Activated naive CD4-positive, alpha-beta T cell treated with anti-CD3 and anti-CD28 coated beads, Interleukin-2, amount 10 ng/mL, durations not matched to agents 7 days and 5 days (primary cell): ENCODE measurements at regions not wholly inside any gene's neighbourhood (a gene's known extent, or its start where the extent isn't known, plus 50 kb on each side); places are given as distances from the start of the nearest gene placed in this dataset.

ENCODE experiments used
- CTCF ChIA-PET: fragments of 350-600 bp; sonication (Branson Sonifier 250); formaldehyde crosslinking; loops from one replicate; lab custom pipeline; 2021; ENCODE audit warnings: antibody characterized with exemption; lab: Charles Lee
- DNase-seq: peaks from one replicate; pipeline ENCODE4 v3.0.0-alpha.2; 2020
- H3K27ac Mint-ChIP-seq: one replicate; pipeline ENCODE4 v1.8.0; 2021; ENCODE audit warnings: mild to moderate bottlenecking, moderate library complexity, mixed read lengths
- H3K27me3 Mint-ChIP-seq: one replicate; pipeline ENCODE4 v1.8.0; 2021; ENCODE audit warnings: mild to moderate bottlenecking, mixed read lengths
- H3K36me3 Mint-ChIP-seq: one replicate; pipeline ENCODE4 v1.8.0; 2021; ENCODE audit warnings: mixed read lengths
- H3K4me1 Mint-ChIP-seq: one replicate; pipeline ENCODE4 v1.8.0; 2021; ENCODE audit warnings: mixed read lengths
- H3K4me3 Mint-ChIP-seq: one replicate; pipeline ENCODE4 v1.8.0; 2021; ENCODE audit warnings: mild to moderate bottlenecking, moderate library complexity, mixed read lengths
- H3K9me3 Mint-ChIP-seq: one replicate; pipeline ENCODE4 v1.8.0; 2021; ENCODE audit warnings: mixed read lengths

DNA sequence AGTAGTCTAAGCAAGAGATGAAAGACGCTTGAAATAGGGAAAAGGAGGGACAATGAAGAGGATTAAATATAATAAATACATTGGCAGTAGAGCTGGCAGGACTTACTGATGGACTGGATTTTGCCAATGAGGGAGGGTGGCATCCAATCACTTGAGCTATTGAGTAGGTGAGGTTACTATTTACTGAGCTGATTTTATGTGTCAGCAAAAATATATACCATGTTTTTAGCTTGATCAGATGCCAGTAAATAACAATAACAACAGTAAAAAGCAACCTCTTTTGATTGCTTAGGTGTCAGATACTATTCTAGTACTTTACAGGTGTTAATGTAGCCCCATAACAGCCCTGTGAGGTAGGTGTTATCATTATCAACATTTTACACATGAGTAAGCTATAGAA, 187.5 kb upstream of the LMNTD1 start:
- Mint-ChIP-seq H3K27me3 (no peaks in the 10 kb centered on the region), H3K27ac (no peak overlapping the region), H3K36me3 (no peaks in the 10 kb centered on the region), H3K4me1 (no peaks in the 10 kb centered on the region), H3K9me3 (no peaks in the 10 kb centered on the region), H3K4me3 (no peak overlapping the region)
- DNase-seq, result no peak
- CTCF ChIA-PET, result no interaction called here

DNA sequence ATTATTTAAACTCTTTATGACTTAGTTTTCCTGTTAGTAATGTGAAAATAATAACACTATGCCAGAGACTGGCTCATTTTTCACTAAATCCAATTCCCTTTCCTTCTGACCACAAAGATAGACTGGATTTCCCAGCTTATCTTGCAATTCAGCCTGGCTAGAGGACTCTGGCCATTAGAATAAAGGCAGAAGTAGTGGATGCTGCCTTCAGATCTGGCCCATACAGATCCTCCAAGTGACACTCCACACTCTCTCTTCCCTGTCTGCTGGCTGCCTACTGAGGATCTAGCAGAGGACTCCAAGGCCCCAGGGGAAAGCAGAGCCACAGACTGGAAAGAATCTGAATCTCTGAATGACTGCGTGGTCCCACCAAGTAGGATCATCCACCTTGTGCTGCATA, 188.8 kb upstream of the LMNTD1 start:
- Mint-ChIP-seq H3K4me3 (no peak overlapping the region), H3K36me3 (no peaks in the 10 kb centered on the region), H3K4me1 (no peaks in the 10 kb centered on the region), H3K27ac (no peak overlapping the region), H3K9me3 (no peaks in the 10 kb centered on the region), H3K27me3 (no peaks in the 10 kb centered on the region)
- no peak for DNase-seq
- CTCF ChIA-PET, result no interaction called here

DNA sequence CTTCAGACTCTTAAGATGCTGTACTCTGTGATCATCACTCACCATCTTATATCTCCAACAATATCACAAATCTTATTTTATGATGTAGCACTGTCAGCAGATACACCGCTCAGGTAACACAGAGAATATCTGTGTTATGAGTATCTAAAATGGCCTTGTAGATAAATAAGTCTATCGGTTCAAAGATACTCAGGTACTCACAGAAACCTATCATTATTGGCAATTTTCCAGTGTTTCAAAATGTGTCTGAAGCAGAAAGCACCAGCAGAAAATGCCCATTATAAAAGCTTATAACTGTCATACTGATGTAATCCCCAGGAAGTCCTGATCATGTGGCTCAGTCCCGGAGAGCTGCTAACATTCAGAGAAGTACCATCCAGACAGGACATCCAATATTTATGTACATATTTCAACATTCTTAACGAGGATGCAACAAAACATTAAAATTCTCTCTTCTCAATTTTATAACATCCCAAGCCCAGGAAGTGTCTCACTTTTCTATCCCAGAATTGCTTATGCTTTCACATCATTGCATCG, 190.7 kb upstream of the LMNTD1 start:
- no peaks in the 10 kb centered on the region for H3K36me3 Mint-ChIP-seq
- no peaks in the 10 kb centered on the region for H3K4me1 Mint-ChIP-seq
- H3K4me3 Mint-ChIP-seq, result no peak overlapping the region
- no peaks in the 10 kb centered on the region for H3K9me3 Mint-ChIP-seq
- CTCF ChIA-PET, result interaction anchor here (0.6 kb wide), 1 partner anchor 690 kb away, joined by 3 read pairs; no protein-coding TSS in a partner anchor
- H3K27me3 Mint-ChIP-seq, result no peaks in the 10 kb centered on the region
- H3K27ac Mint-ChIP-seq, result no peak overlapping the region
- DNase-seq, result no peak

DNA sequence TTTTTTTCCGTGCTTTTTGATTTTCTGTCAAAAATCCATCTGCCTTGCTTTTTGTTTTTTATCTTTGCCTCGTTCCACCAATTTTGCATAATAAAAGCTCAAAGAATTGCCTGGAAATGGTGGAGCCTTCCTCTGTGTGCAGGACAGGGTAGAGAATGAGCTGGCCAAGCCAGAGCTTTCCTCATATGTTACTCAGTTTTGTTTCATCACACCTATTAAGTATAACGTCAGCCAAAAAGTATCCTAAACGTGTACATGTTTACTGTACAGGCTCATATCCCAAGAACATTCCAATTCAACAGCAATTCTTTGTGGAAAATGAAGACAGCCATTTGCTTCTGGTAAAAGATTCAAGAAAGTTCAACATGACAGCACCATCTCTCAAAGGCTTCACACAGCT, 191.2 kb upstream of the LMNTD1 start:
- H3K4me1 Mint-ChIP-seq, result no peaks in the 10 kb centered on the region
- no peak for DNase-seq
- H3K36me3 Mint-ChIP-seq, result no peaks in the 10 kb centered on the region
- no peak overlapping the region for H3K4me3 Mint-ChIP-seq
- no peaks in the 10 kb centered on the region for H3K27me3 Mint-ChIP-seq
- CTCF ChIA-PET, result interaction anchor here (0.6 kb wide), 1 partner anchor 690 kb away, joined by 3 read pairs; no protein-coding TSS in a partner anchor
- no peaks in the 10 kb centered on the region for H3K9me3 Mint-ChIP-seq
- H3K27ac Mint-ChIP-seq, result no peak overlapping the region

DNA sequence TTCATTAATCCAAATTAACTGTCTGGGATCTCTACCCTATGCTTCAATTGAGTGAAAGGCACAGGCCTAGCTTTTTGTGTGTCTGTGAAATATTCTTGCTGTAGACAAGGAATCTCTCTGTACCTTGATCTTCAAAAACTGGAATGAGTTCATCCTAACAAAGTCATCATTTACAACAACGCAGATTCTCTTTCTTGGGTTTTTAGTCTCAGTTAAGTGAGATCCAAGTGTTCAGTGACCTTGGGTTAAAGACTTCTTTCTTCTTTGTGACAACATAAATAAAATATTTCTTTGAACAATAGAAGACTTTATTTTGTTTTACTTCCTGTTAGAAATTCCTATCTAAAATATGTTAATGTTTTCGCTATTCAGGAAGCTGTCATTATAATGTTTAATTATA, 192.2 kb upstream of the LMNTD1 start:
- H3K9me3 Mint-ChIP-seq, result no peaks in the 10 kb centered on the region
- no peak overlapping the region for H3K27ac Mint-ChIP-seq
- H3K4me1 Mint-ChIP-seq, result no peaks in the 10 kb centered on the region
- no peaks in the 10 kb centered on the region for H3K27me3 Mint-ChIP-seq
- no peaks in the 10 kb centered on the region for H3K36me3 Mint-ChIP-seq
- no peak for DNase-seq
- H3K4me3 Mint-ChIP-seq, result no peak overlapping the region
- CTCF ChIA-PET, result no interaction called here

DNA sequence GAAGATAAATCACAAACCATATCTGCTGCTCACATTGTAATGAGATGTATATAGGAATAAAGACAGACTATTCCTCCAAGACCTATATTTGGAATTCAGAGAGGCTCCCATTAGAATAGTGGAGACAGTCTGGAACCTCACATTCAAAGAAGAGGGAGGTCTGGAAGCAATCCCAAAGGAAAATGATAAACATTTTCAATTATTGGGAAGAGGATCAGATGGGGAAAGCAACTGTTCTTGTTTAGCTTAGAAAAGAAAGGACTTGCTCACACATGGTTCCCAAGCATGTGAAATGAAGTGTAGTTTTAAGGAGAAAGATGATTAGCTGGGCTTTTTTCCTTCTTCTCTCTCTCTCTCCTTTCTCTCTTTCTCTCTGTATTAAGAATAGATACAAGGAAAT, 193.0 kb upstream of the LMNTD1 start:
- CTCF ChIA-PET, result no interaction called here
- Mint-ChIP-seq H3K27me3 (no peaks in the 10 kb centered on the region), H3K4me3 (no peak overlapping the region), H3K4me1 (no peaks in the 10 kb centered on the region), H3K9me3 (no peaks in the 10 kb centered on the region), H3K27ac (no peak overlapping the region), H3K36me3 (no peaks in the 10 kb centered on the region)
- no peak for DNase-seq

DNA sequence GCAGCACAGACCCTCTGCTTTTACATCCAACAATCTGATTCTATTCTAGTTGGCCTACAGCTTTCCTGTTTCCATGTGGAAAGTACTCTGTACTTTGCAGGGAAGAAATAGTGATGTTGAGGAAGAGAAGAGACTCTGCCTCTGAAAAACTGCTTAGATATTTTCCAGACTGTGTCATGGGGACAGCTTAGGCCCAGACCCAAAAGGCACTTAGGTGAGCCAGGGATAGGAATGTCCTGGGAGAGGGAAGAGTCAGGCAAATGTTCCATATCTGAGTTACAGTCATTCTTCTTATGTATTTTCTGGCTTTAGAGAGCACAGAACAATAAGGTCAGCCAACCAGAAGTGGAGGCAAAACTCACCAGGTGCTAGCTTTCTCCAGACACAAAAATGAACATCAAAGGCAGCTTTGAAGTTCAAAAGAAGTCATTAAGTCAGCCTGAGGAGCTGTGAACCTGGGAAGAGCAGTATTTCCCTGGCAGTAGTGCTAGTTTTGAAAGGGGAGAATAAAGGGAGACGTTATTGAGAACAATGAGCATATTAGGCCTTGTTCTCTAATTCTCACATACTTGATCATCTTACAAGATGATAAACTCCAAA, 199.7 kb upstream of the LMNTD1 start:
- no peak for DNase-seq
- Mint-ChIP-seq H3K36me3 (no peaks in the 10 kb centered on the region), H3K27ac (no peak overlapping the region), H3K27me3 (no peaks in the 10 kb centered on the region), H3K4me3 (no peak overlapping the region), H3K9me3 (no peaks in the 10 kb centered on the region), H3K4me1 (no peaks in the 10 kb centered on the region)
- CTCF ChIA-PET, result no interaction called here

DNA sequence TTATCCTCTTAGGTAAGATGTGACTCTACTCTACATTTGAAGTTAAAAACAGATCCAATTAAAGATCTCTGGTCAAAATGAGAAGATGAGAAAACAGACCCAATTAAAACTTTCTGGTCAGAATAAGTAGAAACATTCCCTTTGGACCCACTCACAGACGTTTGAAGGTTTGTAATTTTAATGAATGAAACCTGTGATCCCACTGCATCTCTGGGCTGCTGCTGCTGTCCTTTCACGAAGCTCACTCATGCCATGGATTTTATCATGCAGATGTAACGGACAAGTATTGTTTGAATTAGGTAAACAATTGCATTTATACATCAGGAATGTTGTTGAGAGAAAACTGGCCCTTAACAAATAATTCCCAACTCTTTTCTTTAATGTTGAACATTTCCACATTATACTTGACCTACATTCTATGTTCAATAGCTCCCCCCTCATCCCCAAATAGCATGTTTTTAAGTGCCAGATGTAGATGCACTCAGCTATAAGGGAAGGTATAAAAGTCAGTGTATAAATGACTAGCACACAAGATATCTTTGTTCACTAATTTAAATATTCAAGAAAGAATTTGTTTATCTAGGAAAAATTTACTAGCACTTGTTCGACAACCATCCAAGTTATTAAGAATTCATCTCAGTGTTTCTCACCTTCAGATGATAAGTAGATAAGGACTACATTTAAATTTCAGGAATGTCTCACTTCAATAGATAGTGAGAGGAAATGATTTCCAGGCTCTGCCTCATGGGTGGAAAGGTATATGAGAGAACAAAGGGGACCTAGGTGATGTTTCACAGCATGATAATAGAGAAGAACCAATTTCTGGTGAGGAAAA, 202.3 kb upstream of the LMNTD1 start:
- Mint-ChIP-seq H3K36me3 (no peaks in the 10 kb centered on the region), H3K4me3 (no peak overlapping the region), H3K4me1 (no peaks in the 10 kb centered on the region), H3K9me3 (no peaks in the 10 kb centered on the region), H3K27me3 (no peaks in the 10 kb centered on the region), H3K27ac (no peak overlapping the region)
- no peak for DNase-seq
- CTCF ChIA-PET, result no interaction called here

DNA sequence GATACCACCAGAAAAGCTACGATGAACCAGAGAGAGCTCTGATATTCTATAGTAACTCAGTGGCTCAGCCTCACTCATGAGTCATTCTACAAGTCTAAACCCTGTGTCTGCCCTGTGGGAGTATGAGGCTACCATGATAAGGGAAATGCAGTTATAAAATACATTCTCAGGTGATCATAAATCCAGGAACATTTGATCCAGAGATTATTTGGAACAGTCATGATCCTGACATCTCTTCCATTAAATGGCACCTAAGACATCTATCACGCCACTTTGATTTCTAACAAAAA, 202.6 kb upstream of the RASSF8 start:
- CTCF ChIA-PET, result no interaction called here

DNA sequence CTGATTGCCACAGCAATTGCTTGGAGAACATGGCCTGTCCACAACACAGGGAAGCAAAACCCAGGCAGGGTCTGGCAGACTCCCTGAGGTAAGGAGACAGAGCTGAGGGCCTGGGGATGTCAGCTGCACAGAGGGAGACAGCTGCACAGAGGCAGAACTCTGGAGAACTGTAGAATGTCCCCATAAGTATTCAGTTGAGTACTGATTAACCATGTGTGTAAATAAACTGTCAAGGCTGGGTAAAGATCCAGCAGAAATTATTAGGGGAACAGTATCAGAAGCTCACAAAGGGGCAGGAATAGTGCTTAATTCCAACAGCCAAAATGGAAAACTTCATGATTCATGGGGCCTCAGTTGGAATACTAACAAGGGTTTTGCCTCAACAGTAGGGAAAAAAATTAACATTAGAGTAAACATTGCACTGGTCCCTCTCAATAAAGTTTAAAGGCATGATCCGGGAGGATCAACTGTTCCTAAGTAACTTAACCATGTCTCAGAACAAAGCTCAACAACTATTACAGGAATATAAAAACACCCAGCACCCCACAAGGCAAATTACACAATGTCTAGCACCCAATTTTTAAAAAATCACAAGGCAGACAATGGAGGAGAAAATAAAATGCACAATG, 201.3 kb upstream of the RASSF8 start:
- Mint-ChIP-seq H3K4me1 (no peaks in the 10 kb centered on the region), H3K27ac (no peak overlapping the region), H3K36me3 (no peaks in the 10 kb centered on the region), H3K27me3 (no peaks in the 10 kb centered on the region), H3K4me3 (no peak overlapping the region), H3K9me3 (no peaks in the 10 kb centered on the region)
- no peak for DNase-seq
- CTCF ChIA-PET, result no interaction called here

More for the DNA sequence above, 202.6 kb upstream of the RASSF8 start:
- Mint-ChIP-seq H3K36me3 (no peaks in the 10 kb centered on the region), H3K4me3 (no peak overlapping the region), H3K4me1 (no peaks in the 10 kb centered on the region), H3K27ac (no peak overlapping the region), H3K27me3 (no peaks in the 10 kb centered on the region), H3K9me3 (no peaks in the 10 kb centered on the region)
- DNase-seq, result no peak

DNA sequence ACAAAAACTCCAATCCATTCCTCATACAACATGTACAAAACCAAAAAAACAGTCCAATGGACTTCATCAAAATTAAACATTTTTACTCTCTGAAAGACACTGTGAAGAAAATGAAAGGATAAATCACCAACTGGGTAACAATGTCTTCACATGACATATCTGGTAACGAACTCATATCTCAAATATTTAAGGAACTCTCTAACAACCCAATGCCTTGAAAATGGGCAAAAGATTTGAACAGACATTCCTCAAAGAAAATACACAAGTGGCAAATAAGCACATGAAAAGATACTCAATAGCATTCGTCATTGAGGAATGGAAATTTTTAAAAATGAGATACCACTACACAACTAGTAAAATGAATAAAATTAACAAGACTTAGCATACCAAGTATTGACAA, 198.7 kb upstream of the RASSF8 start:
- CTCF ChIA-PET, result no interaction called here
- Mint-ChIP-seq H3K27me3 (no peaks in the 10 kb centered on the region), H3K36me3 (no peaks in the 10 kb centered on the region), H3K27ac (no peak overlapping the region), H3K4me3 (no peak overlapping the region), H3K9me3 (no peaks in the 10 kb centered on the region), H3K4me1 (no peaks in the 10 kb centered on the region)
- no peak for DNase-seq

DNA sequence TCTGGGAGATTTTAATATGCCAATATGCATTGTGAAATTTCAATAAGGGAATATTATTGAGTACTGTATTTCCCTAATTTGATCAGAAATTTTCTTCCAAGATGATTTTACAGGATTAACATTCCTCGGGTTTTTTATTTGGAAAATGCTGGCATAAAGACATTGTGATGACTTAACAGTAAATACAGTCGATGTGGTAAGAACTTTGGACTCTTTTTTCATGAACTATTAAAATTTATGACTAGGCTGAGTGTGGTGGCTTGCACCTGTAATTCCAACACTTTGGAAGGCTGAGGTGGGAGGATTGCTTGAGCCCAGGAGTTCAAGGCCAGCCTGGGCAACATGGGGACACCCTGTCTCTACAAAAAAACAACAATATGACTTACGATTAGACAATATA, 197.1 kb upstream of the RASSF8 start:
- CTCF ChIA-PET, result no interaction called here
- Mint-ChIP-seq H3K27me3 (no peaks in the 10 kb centered on the region), H3K4me3 (no peak overlapping the region), H3K27ac (no peak overlapping the region), H3K36me3 (no peaks in the 10 kb centered on the region), H3K4me1 (no peaks in the 10 kb centered on the region), H3K9me3 (no peaks in the 10 kb centered on the region)
- DNase-seq, result no peak

DNA sequence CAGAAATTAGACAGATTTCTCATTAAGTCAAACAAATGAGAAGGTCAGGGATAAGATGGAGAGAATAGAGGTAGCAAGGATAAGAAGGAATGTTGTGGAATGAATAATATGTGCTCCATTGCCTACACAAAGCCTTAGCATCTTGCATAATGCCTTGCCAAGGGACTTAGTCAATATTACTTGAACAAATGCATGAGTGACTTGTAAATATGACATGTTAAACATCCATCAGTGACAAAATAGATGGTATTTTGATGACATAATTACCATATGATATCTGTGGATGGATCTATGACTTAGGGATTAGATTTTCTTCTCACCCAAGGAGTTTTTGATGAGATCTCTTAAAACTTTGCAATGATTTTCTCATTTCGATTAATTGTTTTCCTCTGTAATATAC, 194.1 kb upstream of the RASSF8 start:
- Mint-ChIP-seq H3K4me3 (no peak overlapping the region), H3K27me3 (peaks cover 3% of the 10 kb centered on the region), H3K36me3 (no peaks in the 10 kb centered on the region), H3K4me1 (no peaks in the 10 kb centered on the region), H3K9me3 (no peaks in the 10 kb centered on the region), H3K27ac (no peak overlapping the region)
- CTCF ChIA-PET, result no interaction called here
- no peak for DNase-seq

DNA sequence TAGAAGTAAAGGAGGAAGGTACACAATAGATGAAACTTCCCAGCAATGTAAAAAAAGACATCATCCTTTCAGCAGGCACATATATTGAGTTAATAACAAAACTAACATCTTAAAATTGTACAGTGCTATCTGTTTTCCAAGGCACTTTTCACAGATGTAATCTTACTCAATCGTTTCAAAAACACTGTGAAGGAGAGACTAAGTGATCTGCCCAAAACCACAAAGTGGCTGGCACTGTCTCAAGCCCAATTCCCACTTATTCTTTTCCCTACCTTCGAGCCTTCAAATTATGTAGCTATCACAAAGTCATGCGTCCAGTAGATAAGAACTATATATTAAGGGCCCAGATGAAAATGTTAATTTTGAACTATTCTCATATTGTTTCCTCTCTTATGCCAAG, 193.6 kb upstream of the RASSF8 start:
- Mint-ChIP-seq H3K27me3 (peaks cover 3% of the 10 kb centered on the region), H3K4me3 (no peak overlapping the region), H3K36me3 (no peaks in the 10 kb centered on the region), H3K9me3 (no peaks in the 10 kb centered on the region), H3K27ac (no peak overlapping the region), H3K4me1 (no peaks in the 10 kb centered on the region)
- no peak for DNase-seq
- CTCF ChIA-PET, result no interaction called here

DNA sequence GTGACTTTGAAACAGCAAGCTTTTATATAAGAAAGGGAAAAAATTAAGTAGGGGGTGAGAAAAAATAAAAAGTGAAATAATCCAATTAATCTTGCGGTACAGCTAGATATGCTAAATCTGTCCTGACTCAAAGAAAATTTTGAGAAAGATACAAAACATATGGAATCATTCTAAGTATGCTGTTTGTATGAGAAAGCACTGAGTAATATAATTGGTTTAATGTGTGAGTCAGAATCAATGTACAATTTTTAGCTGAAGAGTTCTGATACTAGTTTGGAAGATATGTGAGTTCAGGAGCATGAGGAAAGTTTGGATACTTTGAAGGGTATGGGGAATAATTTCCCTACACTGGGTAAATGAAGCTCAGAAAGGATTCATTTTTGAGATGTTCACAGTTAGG, 190.9 kb upstream of the RASSF8 start:
- Mint-ChIP-seq H3K36me3 (no peaks in the 10 kb centered on the region), H3K9me3 (no peaks in the 10 kb centered on the region), H3K4me3 (no peak overlapping the region), H3K4me1 (no peaks in the 10 kb centered on the region), H3K27me3 (peaks cover 3% of the 10 kb centered on the region), H3K27ac (no peak overlapping the region)
- no peak for DNase-seq
- CTCF ChIA-PET, result no interaction called here
